Lower lobe of right lung (tissue), 2 donors: ENCODE measurements at regions not wholly inside any gene's neighbourhood (a gene's known extent, or its start where the extent isn't known, plus 50 kb on each side); places are given as distances from the start of the nearest gene placed in this dataset.
A peak's percentile ranks its signal among the peaks of the same experiment; 100 is the strongest.

ENCODE experiments used
- ATAC-seq, 2 donors: fragments of 200-7000 bp; cut with Tn5 transposase; one replicate each; pipeline ENCODE4 v1.9.1; 2020 to 2022; ENCODE audit warnings: mild to moderate bottlenecking in 2 of 2, moderate library complexity in 2 of 2
- DNase-seq: peaks from one replicate; pipeline ENCODE4 v3.0.0-alpha.2; 2020
- H3K27ac ChIP-seq: fragments of 200-600 bp; one replicate; pipeline ENCODE4 v1.8.0; 2022
- H3K27me3 ChIP-seq: fragments of 200-600 bp; one replicate; pipeline ENCODE4 v1.8.0; 2022; ENCODE audit warnings: low read depth
- H3K36me3 ChIP-seq: fragments of 200-600 bp; one replicate; pipeline ENCODE4 v1.8.0; 2022; ENCODE audit warnings: mild to moderate bottlenecking
- H3K4me1 ChIP-seq: fragments of 200-600 bp; one replicate; pipeline ENCODE4 v1.8.0; 2022
- H3K4me3 ChIP-seq: fragments of 200-600 bp; one replicate; pipeline ENCODE4 v1.8.0; 2022; ENCODE audit warnings: mild to moderate bottlenecking
- H3K9me3 ChIP-seq: fragments of 200-600 bp; one replicate; pipeline ENCODE4 v1.8.0; 2022
- CTCF ChIP-seq: fragments of 200-600 bp; IDR thresholded peaks from one replicate; pipeline ENCODE4 v1.8.0; 2022; ENCODE audit warnings: antibody characterized with exemption, mild to moderate bottlenecking
- intact Hi-C: fragments of 100-400 bp; cut with DNase I; formaldehyde crosslinking; loops from one replicate; pipeline ENCODE4 v1.11.0; 2022
- donor health status: DM: no; HTN: yes; CAD: no; lungs with severe emphysema.

DNA sequence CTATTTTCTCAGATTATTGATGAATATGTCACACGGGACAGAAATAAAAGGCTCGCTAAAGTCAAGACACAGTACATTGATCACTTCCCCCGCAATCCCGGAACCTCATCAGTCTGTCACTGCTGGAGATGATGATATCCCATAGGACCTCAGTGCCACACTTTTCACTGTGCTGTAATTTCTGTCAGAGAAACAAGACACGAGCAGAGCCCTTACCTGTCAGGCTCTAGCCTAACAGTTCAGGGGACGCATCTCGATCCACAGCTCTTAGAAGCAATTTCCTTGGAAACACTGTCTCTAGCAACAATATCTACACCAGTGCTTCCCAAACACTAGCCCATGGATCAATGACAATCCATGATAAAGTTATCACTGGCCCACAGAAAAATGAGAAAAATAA lies 140.0 kb downstream of the GRIN2B start:
- Histone ChIP-seq H3K4me3 (no peak overlapping the region), H3K4me1 (no peaks in the 10 kb centered on the region), H3K27me3 (no peaks in the 10 kb centered on the region), H3K27ac (no peak overlapping the region), H3K36me3 (no peaks in the 10 kb centered on the region), H3K9me3 (no peaks in the 10 kb centered on the region)
- intact Hi-C loops: no loop called here
- ATAC-seq (no peak), DNase-seq (no peak)
- no peak for TF ChIP-seq CTCF

DNA sequence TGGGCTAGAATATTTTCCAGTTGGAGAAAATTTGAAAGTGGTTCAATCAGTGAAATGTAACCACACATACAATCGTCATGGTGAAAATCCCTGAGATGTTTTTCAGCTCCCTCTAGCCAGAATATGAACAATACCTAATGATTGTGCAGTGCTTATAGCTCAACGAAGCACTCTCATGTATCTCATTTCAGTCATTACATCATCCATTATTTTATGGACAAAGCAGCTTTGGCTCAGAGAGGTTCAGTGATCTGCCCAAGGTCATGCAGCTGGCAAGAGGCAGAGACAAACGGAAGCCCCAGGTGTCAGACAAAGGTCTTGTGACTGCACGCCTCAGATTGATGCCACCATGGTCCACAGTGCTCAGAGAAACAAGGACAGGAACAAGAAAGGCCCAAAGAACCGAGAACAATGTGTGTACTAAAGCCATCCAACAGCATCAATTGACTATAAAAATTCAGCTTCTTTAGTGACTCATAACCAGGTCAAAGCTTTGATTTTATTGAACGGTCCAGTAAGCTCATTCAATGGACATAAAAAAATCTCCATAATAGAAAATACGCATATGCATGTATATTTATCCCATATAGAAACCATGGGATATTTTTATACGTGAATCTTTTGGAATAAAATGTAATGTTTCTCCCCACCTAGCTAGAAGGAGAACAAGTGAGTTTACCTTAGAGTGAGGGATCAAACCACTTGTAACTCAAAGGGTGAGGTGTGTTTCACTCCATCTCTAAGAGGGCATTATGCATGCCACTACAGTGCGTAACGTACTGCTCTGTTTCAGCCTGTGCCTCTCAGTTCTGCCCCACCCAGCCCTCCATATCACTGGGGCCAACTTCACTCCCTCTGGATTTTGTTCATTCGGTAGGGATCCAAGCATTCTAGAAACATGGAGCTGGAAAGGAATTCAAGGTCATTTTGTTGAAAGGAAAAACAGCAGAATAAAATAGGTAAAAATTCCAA lies 141.8 kb downstream of the GRIN2B start:
- intact Hi-C loops: no loop called here
- ATAC-seq: peak; percentile 80 to 81

GRCh38 chr12:13836099-13836498 lies 145.3 kb downstream of the GRIN2B start:
- no peaks in the 10 kb centered on the region for H3K27me3 ChIP-seq
- no peaks in the 10 kb centered on the region for H3K4me1 ChIP-seq
- no peak overlapping the region for H3K27ac ChIP-seq
- TF ChIP-seq CTCF: no peak
- no peaks in the 10 kb centered on the region for H3K36me3 ChIP-seq
- intact Hi-C loops: no loop called here
- ATAC-seq (no peak), DNase-seq (no peak)
- no peaks in the 10 kb centered on the region for H3K9me3 ChIP-seq
- H3K4me3 ChIP-seq: no peak overlapping the region

More for the DNA sequence above, 141.8 kb downstream of the GRIN2B start:
- Histone ChIP-seq H3K4me1 (no peaks in the 10 kb centered on the region), H3K9me3 (no peaks in the 10 kb centered on the region), H3K27ac (no peak overlapping the region), H3K27me3 (no peaks in the 10 kb centered on the region), H3K36me3 (no peaks in the 10 kb centered on the region), H3K4me3 (no peak overlapping the region)
- no peak for TF ChIP-seq CTCF
- DNase-seq: no peak

GRCh38 chr12:13835652-13836051 lies 145.8 kb downstream of the GRIN2B start:
- DNase-seq (no peak), ATAC-seq (no peak)
- H3K4me1 ChIP-seq: no peaks in the 10 kb centered on the region
- no peaks in the 10 kb centered on the region for H3K36me3 ChIP-seq
- intact Hi-C loops: no loop called here
- H3K27ac ChIP-seq: no peak overlapping the region
- H3K27me3 ChIP-seq: no peaks in the 10 kb centered on the region
- no peaks in the 10 kb centered on the region for H3K9me3 ChIP-seq
- TF ChIP-seq CTCF: no peak
- no peak overlapping the region for H3K4me3 ChIP-seq

GRCh38 chr12:13834241-13834640 lies 147.2 kb downstream of the GRIN2B start:
- intact Hi-C loops: no loop called here
- ATAC-seq: no peak
- TF ChIP-seq CTCF: no peak

More at GRCh38 chr12:13834241-13834640, 147.2 kb downstream of the GRIN2B start:
- no peaks in the 10 kb centered on the region for H3K9me3 ChIP-seq
- H3K27ac ChIP-seq: no peak overlapping the region
- no peak for DNase-seq
- H3K4me1 ChIP-seq: no peaks in the 10 kb centered on the region
- no peak overlapping the region for H3K4me3 ChIP-seq
- H3K36me3 ChIP-seq: no peaks in the 10 kb centered on the region
- no peaks in the 10 kb centered on the region for H3K27me3 ChIP-seq
